Choroid plexus epithelial cell (primary cell): ENCODE measurements at regions not wholly inside any gene's neighbourhood (a gene's known extent, or its start where the extent isn't known, plus 50 kb on each side); places are given as distances from the start of the nearest gene placed in this dataset.

ENCODE experiments used
- DNase-seq: peaks from one replicate; pipeline ENCODE4 v3.0.0-alpha.2; 2010; ENCODE audit warnings: low read depth
- H3K4me3 ChIP-seq: 2 replicates; pipeline ENCODE4 v1.5.1; 2011; ENCODE audit warnings: low read depth, mild to moderate bottlenecking, control low read depth, low read length, moderate library complexity
- CTCF ChIP-seq: conservative IDR thresholded peaks from 2 replicates; pipeline ENCODE4 v1.5.1; 2011; ENCODE audit warnings: low read depth, mild to moderate bottlenecking, control low read depth, inconsistent platforms, low read length, moderate library complexity

GRCh38 chr12:112577473-112578329, 159.0 kb downstream of the PTPN11 start:
- H3K4me3 ChIP-seq: no peak overlapping the region
- no peak for TF ChIP-seq CTCF
- no peak for DNase-seq

GRCh38 chr12:112584266-112584722, 165.5 kb downstream of the PTPN11 start:
- no peak for TF ChIP-seq CTCF
- DNase-seq: no peak
- H3K4me3 ChIP-seq: no peak overlapping the region

GRCh38 chr12:112586148-112586783, 167.5 kb downstream of the PTPN11 start:
- no peak overlapping the region for H3K4me3 ChIP-seq
- TF ChIP-seq CTCF: no peak
- DNase-seq: no peak

GRCh38 chr12:112589275-112589674, 170.5 kb downstream of the PTPN11 start:
- no peak overlapping the region for H3K4me3 ChIP-seq
- no peak for DNase-seq
- no peak for TF ChIP-seq CTCF

GRCh38 chr12:112590281-112590680, 171.5 kb downstream of the PTPN11 start:
- DNase-seq: no peak
- TF ChIP-seq CTCF: no peak
- H3K4me3 ChIP-seq: no peak overlapping the region

GRCh38 chr12:112591488-112591887, 172.7 kb downstream of the PTPN11 start:
- TF ChIP-seq CTCF: no peak
- no peak overlapping the region for H3K4me3 ChIP-seq

More at GRCh38 chr12:112591488-112591887, 172.7 kb downstream of the PTPN11 start:
- no peak for DNase-seq
